HG02885 (cell line): ENCODE measurements at regions not wholly inside any gene's neighbourhood (a gene's known extent, or its start where the extent isn't known, plus 50 kb on each side); places are given as distances from the start of the nearest gene placed in this dataset.
A peak's percentile ranks its signal among the peaks of the same experiment; 100 is the strongest.
"Not testable (repeated sequence)": the region's sequence is repeated elsewhere in the genome, so short reads cannot be mapped to it uniquely, and the experiment has no call there.

Source experiments
- ATAC-seq: cut with Tn5 transposase; IDR thresholded peaks from one replicate; pipeline ENCODE4 v1.9.1; 2021; ENCODE audit warnings: mild to moderate bottlenecking; ENCODE audit not compliant: unreplicated experiment, poor library complexity

- no peak for ATAC-seq
Measured at GRCh38 chr2:176423819-176424218, 154.6 kb downstream of the MTX2 start.

GRCh38 chr2:176424746-176425145 is 155.5 kb downstream of the MTX2 start:
- ATAC-seq = no peak

GRCh38 chr2:176427549-176427948 is 158.3 kb downstream of the MTX2 start:
- ATAC-seq = no peak

GRCh38 chr2:176428944-176429469 is 159.8 kb downstream of the MTX2 start:
- ATAC-seq = not testable (repeated sequence)

GRCh38 chr2:176432434-176432833 is 163.2 kb downstream of the MTX2 start:
- ATAC-seq = no peak

GRCh38 chr2:176435729-176436128 is 166.5 kb downstream of the MTX2 start:
- no peak for ATAC-seq

- ATAC-seq = no peak
Measured at GRCh38 chr2:176443946-176444345, 174.7 kb downstream of the MTX2 start.

- no peak for ATAC-seq
Measured at GRCh38 chr2:176445956-176446355, 176.7 kb downstream of the MTX2 start.

- no peak for ATAC-seq
Measured at GRCh38 chr2:176446718-176447414, 177.6 kb downstream of the MTX2 start.

- ATAC-seq = no peak
Measured at GRCh38 chr2:176447616-176448015, 178.4 kb downstream of the MTX2 start.

- no peak for ATAC-seq
Measured at GRCh38 chr2:176449852-176450251, 180.6 kb downstream of the MTX2 start.

GRCh38 chr2:176453784-176454183 is 184.5 kb downstream of the MTX2 start:
- no peak for ATAC-seq

- ATAC-seq = peak; percentile 79
Measured at GRCh38 chr2:176454893-176455815, 185.9 kb downstream of the MTX2 start.

GRCh38 chr2:176455816-176456291 is 186.6 kb downstream of the MTX2 start:
- ATAC-seq = peak; percentile 40

- no peak for ATAC-seq
Measured at GRCh38 chr2:176457481-176457880, 188.2 kb downstream of the MTX2 start.

- no peak for ATAC-seq
Measured at GRCh38 chr2:176461098-176461808, 192.0 kb downstream of the MTX2 start.

GRCh38 chr2:176461809-176462670 is 192.8 kb downstream of the MTX2 start:
- no peak for ATAC-seq

- ATAC-seq = no peak
Measured at GRCh38 chr2:176463546-176463945, 194.3 kb downstream of the MTX2 start.

GRCh38 chr2:176464886-176465564 is 195.8 kb downstream of the MTX2 start:
- ATAC-seq = no peak
